Nephron progenitor cell (in vitro differentiated cells): ENCODE measurements at regions not wholly inside any gene's neighbourhood (a gene's known extent, or its start where the extent isn't known, plus 50 kb on each side); places are given as distances from the start of the nearest gene placed in this dataset.

Experiments
- DNase-seq: peaks from one replicate; pipeline ENCODE4 v3.0.0; 2021
- H3K27ac Mint-ChIP-seq: 2 replicates; pipeline ENCODE4 v1.8.0; 2021; ENCODE audit warnings: mild to moderate bottlenecking, moderate library complexity, mixed read lengths
- H3K27me3 Mint-ChIP-seq: 2 replicates; pipeline ENCODE4 v1.8.0; 2021; ENCODE audit warnings: mild to moderate bottlenecking, low read depth, mixed read lengths; ENCODE audit not compliant: poor library complexity
- H3K36me3 Mint-ChIP-seq: 2 replicates; pipeline ENCODE4 v1.8.0; 2021; ENCODE audit warnings: low read depth, mixed read lengths
- H3K4me1 Mint-ChIP-seq: 2 replicates; pipeline ENCODE4 v1.8.0; 2021; ENCODE audit warnings: mixed read lengths
- H3K4me3 Mint-ChIP-seq: 2 replicates; pipeline ENCODE4 v1.8.0; 2021; ENCODE audit warnings: mild to moderate bottlenecking, moderate library complexity, mixed read lengths
- H3K9me3 Mint-ChIP-seq: 2 replicates; pipeline ENCODE4 v1.8.0; 2021; ENCODE audit warnings: mild to moderate bottlenecking, moderate library complexity, mixed read lengths
- TF ChIP-seq, protein P1 (sequence below): fragments of 200-600 bp; sonication (generic); IDR thresholded peaks from 2 replicates; pipeline ENCODE4 v1.5.0; 2021; ENCODE audit warnings: antibody characterized with exemption

DNA sequence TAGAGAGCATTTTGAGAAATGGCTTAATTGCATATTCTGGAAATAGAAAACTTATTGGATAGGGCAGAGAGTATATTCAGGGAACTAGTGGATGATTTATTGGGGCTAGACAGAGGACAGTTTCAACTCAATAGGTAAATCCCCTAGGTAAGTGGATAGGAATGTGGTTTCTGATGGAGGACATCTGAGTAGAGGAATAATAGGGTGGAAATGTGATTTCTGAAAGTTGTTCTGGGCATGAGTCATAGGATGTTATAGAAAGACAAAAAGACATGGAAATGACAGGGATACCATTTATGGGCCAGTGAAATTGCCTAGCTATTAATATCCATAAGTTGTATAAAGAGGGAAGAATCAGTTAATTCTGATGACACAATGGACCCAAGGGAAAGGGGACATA, 563.3 kb upstream of the GOLIM4 start:
- Mint-ChIP-seq H3K27me3 (no peaks in the 10 kb centered on the region), H3K27ac (no peak overlapping the region), H3K9me3 (peaks cover 5% of the 10 kb centered on the region), H3K4me1 (no peaks in the 10 kb centered on the region), H3K4me3 (no peak overlapping the region), H3K36me3 (no peaks in the 10 kb centered on the region)
- DNase-seq: no peak
- TF ChIP-seq, protein P1, sequence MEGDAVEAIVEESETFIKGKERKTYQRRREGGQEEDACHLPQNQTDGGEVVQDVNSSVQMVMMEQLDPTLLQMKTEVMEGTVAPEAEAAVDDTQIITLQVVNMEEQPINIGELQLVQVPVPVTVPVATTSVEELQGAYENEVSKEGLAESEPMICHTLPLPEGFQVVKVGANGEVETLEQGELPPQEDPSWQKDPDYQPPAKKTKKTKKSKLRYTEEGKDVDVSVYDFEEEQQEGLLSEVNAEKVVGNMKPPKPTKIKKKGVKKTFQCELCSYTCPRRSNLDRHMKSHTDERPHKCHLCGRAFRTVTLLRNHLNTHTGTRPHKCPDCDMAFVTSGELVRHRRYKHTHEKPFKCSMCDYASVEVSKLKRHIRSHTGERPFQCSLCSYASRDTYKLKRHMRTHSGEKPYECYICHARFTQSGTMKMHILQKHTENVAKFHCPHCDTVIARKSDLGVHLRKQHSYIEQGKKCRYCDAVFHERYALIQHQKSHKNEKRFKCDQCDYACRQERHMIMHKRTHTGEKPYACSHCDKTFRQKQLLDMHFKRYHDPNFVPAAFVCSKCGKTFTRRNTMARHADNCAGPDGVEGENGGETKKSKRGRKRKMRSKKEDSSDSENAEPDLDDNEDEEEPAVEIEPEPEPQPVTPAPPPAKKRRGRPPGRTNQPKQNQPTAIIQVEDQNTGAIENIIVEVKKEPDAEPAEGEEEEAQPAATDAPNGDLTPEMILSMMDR: no peak

DNA sequence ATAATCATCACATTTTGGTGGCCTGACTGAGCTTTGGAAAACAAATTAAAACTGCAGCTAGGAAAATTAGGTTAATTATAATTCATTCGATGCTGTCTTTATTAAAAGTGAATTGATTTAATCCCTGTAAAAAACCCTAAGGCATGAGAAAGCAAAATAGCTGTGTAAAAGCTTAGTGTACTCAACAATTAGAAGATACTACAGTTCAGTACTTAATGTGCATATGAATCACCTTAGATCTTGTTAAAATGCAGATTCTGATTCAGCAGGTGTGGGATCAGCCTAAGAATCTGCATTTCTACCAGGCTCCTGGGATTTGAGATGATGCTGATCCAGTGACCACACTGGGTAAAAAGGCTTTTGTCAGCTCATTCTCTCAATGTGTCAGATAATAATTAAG, 559.9 kb upstream of the GOLIM4 start:
- H3K4me1 Mint-ChIP-seq: peaks cover 5% of the 10 kb centered on the region
- no peak overlapping the region for H3K4me3 Mint-ChIP-seq
- no peak for DNase-seq
- H3K9me3 Mint-ChIP-seq: no peaks in the 10 kb centered on the region
- no peak overlapping the region for H3K27ac Mint-ChIP-seq
- H3K27me3 Mint-ChIP-seq: no peaks in the 10 kb centered on the region
- no peaks in the 10 kb centered on the region for H3K36me3 Mint-ChIP-seq
- TF ChIP-seq, protein P1: no peak

DNA sequence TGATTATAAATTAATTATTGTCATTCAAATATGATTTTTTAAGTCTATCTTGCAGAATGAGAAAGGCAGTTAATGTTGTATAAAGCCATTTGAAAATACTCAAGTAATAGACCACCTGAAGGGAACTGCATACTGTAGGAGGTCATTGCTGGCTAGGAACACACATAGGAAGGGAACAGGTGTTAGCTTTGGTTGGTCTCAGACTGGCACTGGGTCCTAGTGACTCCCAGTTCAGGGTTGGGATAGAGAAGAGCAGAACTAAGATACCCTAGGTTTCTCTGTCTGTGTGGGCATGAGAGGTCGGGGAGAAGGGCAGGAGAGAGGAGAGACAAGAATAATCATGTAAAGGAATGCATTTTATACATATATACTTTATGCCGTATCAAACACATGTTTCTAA, 559.0 kb upstream of the GOLIM4 start:
- TF ChIP-seq, protein P1: no peak
- Mint-ChIP-seq H3K27ac (no peak overlapping the region), H3K36me3 (no peaks in the 10 kb centered on the region), H3K4me3 (no peak overlapping the region), H3K27me3 (no peaks in the 10 kb centered on the region), H3K9me3 (no peaks in the 10 kb centered on the region), H3K4me1 (peaks cover 5% of the 10 kb centered on the region)
- no peak for DNase-seq

DNA sequence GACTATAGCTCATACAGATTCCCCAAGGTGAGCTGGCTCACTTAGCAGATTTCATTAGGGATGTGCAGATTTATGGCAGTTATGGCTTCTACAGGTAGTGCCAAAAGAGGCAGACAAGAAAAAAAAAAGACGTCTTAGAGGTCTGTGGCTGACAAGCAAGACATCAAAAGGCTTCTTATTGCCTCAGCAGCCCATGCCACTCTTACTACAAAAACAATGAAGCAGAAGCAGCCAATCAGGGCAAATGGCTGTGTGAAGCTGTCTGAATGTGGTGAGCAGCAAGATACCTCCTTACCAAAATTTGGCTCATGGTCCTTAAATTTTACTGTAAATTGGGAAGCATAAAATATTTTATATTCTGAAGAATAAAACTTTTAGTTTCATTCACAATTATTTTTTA, 557.5 kb upstream of the GOLIM4 start:
- no peaks in the 10 kb centered on the region for H3K36me3 Mint-ChIP-seq
- H3K27me3 Mint-ChIP-seq: no peaks in the 10 kb centered on the region
- no peaks in the 10 kb centered on the region for H3K9me3 Mint-ChIP-seq
- TF ChIP-seq, protein P1: no peak
- H3K4me3 Mint-ChIP-seq: no peak overlapping the region
- H3K4me1 Mint-ChIP-seq: peaks cover 5% of the 10 kb centered on the region
- no peak overlapping the region for H3K27ac Mint-ChIP-seq
- DNase-seq: no peak

DNA sequence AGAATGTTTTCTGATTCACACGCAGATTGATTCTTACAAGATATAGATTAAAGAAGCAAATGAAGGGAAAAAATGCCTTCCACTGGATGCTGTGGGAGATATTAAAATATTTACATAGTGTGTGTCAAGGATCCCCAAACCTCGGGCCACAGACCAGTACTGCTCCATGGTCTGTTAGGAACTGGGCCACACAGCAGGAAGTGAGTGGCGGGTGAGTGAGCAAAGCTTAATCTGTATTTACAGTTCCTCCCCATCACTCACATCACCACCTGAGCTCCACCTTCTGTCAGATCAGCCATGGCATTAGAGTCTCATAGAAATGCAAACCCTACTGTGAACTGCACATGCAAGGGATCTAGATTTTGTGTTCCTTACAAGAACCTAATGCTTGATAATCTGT, 552.6 kb upstream of the GOLIM4 start:
- Mint-ChIP-seq H3K27ac (no peak overlapping the region), H3K36me3 (no peaks in the 10 kb centered on the region), H3K27me3 (no peaks in the 10 kb centered on the region), H3K4me1 (peaks cover 4% of the 10 kb centered on the region), H3K9me3 (no peaks in the 10 kb centered on the region), H3K4me3 (no peak overlapping the region)
- TF ChIP-seq, protein P1: no peak
- no peak for DNase-seq

DNA sequence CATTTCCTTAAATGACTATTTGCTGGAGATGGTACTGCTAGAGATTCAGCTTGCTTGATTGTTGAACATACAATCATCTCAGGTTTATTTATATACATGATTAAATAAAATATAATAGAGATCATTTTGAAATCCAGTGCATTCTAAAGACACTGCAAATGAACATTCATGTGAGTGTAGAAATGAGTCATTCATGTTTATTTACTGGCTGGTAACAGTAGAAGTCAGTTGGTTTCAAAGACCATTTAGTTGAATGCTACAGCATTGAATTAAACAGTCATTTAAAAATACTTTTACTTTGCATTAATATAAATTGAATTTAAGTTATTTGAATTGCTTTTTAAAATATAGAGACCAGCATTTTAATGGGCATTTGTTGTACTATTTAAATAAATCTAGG, 551.9 kb upstream of the GOLIM4 start:
- no peak for DNase-seq
- Mint-ChIP-seq H3K4me1 (no peaks in the 10 kb centered on the region), H3K27me3 (no peaks in the 10 kb centered on the region), H3K27ac (no peak overlapping the region), H3K36me3 (no peaks in the 10 kb centered on the region), H3K4me3 (no peak overlapping the region), H3K9me3 (no peaks in the 10 kb centered on the region)
- TF ChIP-seq, protein P1: no peak
